WERI-Rb-1 (cell line): ENCODE measurements at regions not wholly inside any gene's neighbourhood (a gene's known extent, or its start where the extent isn't known, plus 50 kb on each side); places are given as distances from the start of the nearest gene placed in this dataset.
"Not testable (repeated sequence)": the region's sequence is repeated elsewhere in the genome, so short reads cannot be mapped to it uniquely, and the experiment has no call there.

ENCODE experiments used
- DNase-seq: peaks from one replicate; pipeline ENCODE4 v3.0.0-alpha.2; 2020
- H3K27ac ChIP-seq: fragments of 250-450 bp; sonication (Bioruptor Pico); 2 replicates; pipeline ENCODE4 v1.5.1; 2020; ENCODE audit warnings: mild to moderate bottlenecking, moderate library complexity
- H3K27me3 ChIP-seq: fragments of 250-450 bp; sonication (Bioruptor Pico); 2 replicates; pipeline ENCODE4 v1.5.1; 2021; ENCODE audit warnings: mild to moderate bottlenecking, low read depth, moderate library complexity; ENCODE audit not compliant: insufficient read depth, severe bottlenecking
- H3K36me3 ChIP-seq: fragments of 250-450 bp; sonication (Bioruptor Pico); 2 replicates; pipeline ENCODE4 v1.5.1; 2020; ENCODE audit warnings: mild to moderate bottlenecking, moderate library complexity
- H3K4me3 ChIP-seq: 2 replicates; pipeline ENCODE4 v1.5.1; 2011; ENCODE audit warnings: low read depth, mild to moderate bottlenecking, control low read depth, low read length
- H3K9me3 ChIP-seq: fragments of 250-450 bp; sonication (Bioruptor Pico); 2 replicates; pipeline ENCODE4 v1.5.1; 2021; ENCODE audit warnings: mild to moderate bottlenecking, moderate library complexity; ENCODE audit not compliant: severe bottlenecking
- TF ChIP-seq, protein P1 (sequence below): IDR thresholded peaks from 2 replicates; pipeline ENCODE4 v1.5.1; 2011; ENCODE audit warnings: low read depth, mild to moderate bottlenecking, control low read depth, inconsistent platforms, low read length

DNA sequence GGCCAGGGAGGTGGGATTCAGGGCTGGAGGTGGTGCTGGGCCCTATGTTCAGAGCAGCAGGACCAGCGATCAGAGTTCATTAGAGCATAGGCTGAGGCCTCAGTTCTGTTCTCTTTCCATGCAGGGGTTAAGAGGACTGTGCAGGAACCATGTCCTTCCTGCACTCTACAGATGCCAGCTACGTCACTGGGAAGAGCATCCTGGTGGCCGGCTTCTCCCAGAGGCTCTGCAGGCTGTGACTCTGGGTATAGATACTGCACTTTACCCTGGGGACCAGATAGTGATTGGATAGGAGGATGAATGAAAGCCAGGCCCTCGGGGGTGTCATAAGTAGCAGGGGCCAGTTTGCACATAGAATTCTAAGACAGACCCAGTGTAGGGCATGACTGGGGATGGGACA lies 92.6 kb downstream of the DHRS2 start:
- H3K4me3 ChIP-seq, result no peak overlapping the region
- no peak overlapping the region for H3K27ac ChIP-seq
- no peaks in the 10 kb centered on the region for H3K36me3 ChIP-seq
- peaks cover 4% of the 10 kb centered on the region for H3K9me3 ChIP-seq
- no peak for DNase-seq
- TF ChIP-seq, protein P1, sequence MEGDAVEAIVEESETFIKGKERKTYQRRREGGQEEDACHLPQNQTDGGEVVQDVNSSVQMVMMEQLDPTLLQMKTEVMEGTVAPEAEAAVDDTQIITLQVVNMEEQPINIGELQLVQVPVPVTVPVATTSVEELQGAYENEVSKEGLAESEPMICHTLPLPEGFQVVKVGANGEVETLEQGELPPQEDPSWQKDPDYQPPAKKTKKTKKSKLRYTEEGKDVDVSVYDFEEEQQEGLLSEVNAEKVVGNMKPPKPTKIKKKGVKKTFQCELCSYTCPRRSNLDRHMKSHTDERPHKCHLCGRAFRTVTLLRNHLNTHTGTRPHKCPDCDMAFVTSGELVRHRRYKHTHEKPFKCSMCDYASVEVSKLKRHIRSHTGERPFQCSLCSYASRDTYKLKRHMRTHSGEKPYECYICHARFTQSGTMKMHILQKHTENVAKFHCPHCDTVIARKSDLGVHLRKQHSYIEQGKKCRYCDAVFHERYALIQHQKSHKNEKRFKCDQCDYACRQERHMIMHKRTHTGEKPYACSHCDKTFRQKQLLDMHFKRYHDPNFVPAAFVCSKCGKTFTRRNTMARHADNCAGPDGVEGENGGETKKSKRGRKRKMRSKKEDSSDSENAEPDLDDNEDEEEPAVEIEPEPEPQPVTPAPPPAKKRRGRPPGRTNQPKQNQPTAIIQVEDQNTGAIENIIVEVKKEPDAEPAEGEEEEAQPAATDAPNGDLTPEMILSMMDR, result no peak
- H3K27me3 ChIP-seq, result no peaks in the 10 kb centered on the region

DNA sequence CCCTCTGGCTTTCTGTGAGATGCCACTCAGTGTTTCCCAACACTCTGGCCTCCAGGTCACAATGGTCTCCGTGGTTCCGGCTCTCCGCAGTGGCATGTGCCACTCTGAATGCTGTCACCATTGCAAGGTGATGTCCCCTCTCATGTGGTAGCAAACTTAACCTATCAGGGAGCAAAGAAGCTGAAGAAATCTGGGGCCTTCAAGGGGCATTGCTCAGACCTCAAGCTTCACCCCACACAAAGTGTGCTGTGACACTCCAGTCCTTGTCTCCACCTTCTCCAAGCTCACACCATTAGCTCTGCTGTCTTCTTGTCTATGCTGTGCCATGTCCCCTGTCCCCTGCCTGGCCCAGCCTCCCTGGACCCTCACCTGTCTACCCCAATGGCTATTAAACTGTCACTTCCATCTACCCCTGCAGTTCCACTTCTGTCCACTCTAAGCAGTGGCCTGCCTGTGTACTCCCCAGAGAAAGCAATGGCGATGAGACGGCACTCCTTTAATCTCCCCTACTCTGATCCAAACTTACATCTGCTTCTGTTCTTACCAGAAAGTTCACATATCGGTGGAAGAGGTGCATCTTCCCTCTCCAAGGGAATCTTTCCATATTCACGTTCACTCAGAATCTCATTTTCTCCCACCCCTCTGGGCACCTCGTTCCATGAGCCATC lies 93.7 kb downstream of the DHRS2 start:
- Histone ChIP-seq H3K9me3 (peaks cover 4% of the 10 kb centered on the region), H3K36me3 (no peaks in the 10 kb centered on the region), H3K4me3 (no peak overlapping the region), H3K27me3 (no peaks in the 10 kb centered on the region), H3K27ac (no peak overlapping the region)
- DNase-seq, result peak; percentile 21
- TF ChIP-seq, protein P1, result peak; percentile 37

DNA sequence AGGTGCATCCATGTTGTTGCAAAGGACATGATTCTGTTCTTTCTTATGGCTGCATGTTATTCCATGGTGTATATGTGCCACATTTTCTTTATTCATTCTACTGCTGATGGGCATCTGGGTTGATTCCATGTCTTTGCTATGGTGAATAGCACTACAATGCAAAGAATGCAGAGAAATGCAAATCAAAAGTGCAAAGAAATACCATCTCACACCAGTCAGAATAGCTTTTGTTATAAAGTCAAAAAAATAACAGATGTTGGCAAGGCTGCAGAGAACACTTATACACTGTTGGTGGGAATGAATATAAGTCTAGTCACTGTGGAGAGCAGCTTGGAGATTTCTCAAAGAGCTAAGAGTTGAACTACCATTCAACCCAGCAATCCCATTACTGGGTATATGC lies 99.2 kb downstream of the DHRS2 start:
- Histone ChIP-seq H3K9me3 (peaks cover 19% of the 10 kb centered on the region), H3K4me3 (no peak overlapping the region), H3K27me3 (no peaks in the 10 kb centered on the region), H3K27ac (no peak overlapping the region), H3K36me3 (no peaks in the 10 kb centered on the region)
- no peak for DNase-seq
- TF ChIP-seq, protein P1, result no peak

DNA sequence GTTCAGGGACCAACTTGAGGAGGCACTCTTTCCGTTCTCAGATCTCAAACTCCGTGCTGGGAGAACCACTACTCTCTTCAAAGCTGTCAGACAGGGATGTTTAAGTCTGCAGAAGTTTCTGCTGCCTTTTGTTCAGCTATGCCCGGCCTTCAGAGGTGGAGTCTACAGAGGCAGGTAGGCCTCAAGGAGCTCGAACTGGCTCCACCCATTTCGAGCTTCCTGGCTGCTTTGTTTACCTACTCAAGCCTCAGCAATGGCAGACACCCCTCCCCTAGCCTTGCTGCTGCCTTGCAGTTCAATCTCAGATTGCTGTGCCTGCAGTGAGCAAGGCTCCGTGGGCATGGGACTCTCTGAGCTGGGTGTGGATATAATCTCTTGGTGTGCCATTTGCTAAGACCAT lies 108.2 kb downstream of the DHRS2 start:
- H3K27me3 ChIP-seq, H3K27ac ChIP-seq: not testable (repeated sequence)
- peaks cover 13% of the 10 kb centered on the region for H3K9me3 ChIP-seq

DNA sequence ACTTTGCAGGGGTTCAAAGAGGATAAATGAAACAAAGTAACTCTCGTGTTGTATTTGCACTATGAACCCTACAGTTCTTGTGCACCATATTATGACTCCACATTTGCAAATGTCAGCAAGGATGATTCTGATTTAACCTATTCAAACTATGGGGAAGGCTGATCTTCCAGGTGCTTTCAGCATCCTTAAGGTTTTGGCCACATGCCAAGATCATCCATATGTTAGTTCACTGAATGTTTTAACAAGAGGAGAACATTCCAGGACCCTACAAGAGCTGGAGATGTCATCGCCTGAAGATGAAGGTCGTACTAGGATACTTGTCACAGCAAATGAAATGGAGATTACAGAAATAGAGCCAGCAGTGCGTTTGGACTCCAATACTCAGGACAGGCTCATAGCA lies 114.2 kb downstream of the DHRS2 start:
- Histone ChIP-seq H3K9me3 (no peaks in the 10 kb centered on the region), H3K4me3 (no peak overlapping the region), H3K36me3 (no peaks in the 10 kb centered on the region), H3K27me3 (no peaks in the 10 kb centered on the region), H3K27ac (no peak overlapping the region)
- TF ChIP-seq, protein P1, result no peak
- no peak for DNase-seq

More for the DNA sequence above, 108.2 kb downstream of the DHRS2 start:
- not testable (repeated sequence) for H3K36me3 ChIP-seq, H3K4me3 ChIP-seq, DNase-seq

DNA sequence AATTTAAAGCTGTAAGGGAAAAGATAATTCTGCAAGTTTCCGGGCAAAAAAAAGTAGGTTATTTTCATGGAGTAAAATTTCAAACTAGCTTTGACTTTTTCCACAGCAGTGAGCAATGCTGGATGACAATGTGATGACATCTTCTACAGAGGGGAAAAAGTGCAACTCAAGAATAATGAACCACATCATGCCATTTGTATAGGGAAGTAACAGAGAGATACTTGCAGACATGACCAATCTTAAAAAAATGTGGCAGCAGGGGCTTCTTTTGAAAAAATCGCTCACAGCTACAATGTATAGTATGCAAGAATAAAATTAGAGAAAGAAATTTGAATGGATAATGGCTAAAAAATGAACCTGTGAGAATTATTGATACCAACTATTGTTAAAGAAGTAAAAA lies 115.5 kb downstream of the DHRS2 start:
- no peak overlapping the region for H3K4me3 ChIP-seq
- no peaks in the 10 kb centered on the region for H3K9me3 ChIP-seq
- no peaks in the 10 kb centered on the region for H3K27me3 ChIP-seq
- no peak overlapping the region for H3K27ac ChIP-seq
- no peak for DNase-seq
- no peaks in the 10 kb centered on the region for H3K36me3 ChIP-seq
- TF ChIP-seq, protein P1, result no peak
